GM19035 (cell line): ENCODE measurements at regions not wholly inside any gene's neighbourhood (a gene's known extent, or its start where the extent isn't known, plus 50 kb on each side); places are given as distances from the start of the nearest gene placed in this dataset.
"Not testable (repeated sequence)": the region's sequence is repeated elsewhere in the genome, so short reads cannot be mapped to it uniquely, and the experiment has no call there.

Experiments used
- ATAC-seq: cut with Tn5 transposase; IDR thresholded peaks from one replicate; pipeline ENCODE4 v1.9.1; 2021; ENCODE audit not compliant: unreplicated experiment

DNA sequence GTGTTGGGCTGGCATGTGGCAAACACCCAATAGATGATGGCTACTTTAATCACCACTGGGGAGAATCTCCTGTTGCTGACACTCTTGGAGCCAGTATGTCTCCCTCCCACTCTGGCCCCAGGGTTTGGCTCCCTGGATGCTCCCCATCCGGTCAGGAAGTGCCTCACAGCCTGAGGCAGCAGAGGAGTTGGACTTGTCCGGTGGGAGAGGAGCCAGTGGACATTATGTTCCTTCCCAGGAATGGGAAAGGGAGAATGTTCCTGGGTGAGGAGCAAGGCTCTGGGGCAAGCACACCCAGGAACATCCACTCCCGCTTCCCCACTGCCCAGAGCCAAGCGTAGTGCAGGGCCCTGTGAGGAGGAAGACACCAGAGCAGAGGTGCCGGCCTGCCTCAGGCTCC is 84.6 kb upstream of the NAV2 start:
- no peak for ATAC-seq

- no peak for ATAC-seq
These were observed 85.1 kb upstream of the NAV2 start for GRCh38 chr11:19627566-19627965.

DNA sequence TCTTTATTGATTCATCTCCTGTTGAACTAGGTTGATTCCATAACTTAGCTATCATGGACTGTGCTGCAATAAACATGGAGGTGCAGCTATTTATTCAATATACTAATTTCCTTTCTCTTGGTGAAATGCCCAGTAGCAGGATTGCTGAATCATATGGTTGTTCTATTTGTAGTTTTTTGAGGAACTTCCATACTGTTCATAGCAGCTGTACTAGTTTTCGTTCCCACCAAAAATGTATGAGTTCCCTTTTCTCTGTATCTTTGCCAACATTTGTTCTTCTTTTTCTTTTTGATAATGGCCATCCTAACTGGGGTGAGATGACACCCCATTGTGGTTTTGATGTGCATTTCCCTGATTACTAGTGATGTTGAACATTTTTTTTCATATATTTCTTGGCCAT is 87.2 kb upstream of the NAV2 start:
- no peak for ATAC-seq

GRCh38 chr11:19617696-19618523 is 94.7 kb upstream of the NAV2 start:
- ATAC-seq: no peak

DNA sequence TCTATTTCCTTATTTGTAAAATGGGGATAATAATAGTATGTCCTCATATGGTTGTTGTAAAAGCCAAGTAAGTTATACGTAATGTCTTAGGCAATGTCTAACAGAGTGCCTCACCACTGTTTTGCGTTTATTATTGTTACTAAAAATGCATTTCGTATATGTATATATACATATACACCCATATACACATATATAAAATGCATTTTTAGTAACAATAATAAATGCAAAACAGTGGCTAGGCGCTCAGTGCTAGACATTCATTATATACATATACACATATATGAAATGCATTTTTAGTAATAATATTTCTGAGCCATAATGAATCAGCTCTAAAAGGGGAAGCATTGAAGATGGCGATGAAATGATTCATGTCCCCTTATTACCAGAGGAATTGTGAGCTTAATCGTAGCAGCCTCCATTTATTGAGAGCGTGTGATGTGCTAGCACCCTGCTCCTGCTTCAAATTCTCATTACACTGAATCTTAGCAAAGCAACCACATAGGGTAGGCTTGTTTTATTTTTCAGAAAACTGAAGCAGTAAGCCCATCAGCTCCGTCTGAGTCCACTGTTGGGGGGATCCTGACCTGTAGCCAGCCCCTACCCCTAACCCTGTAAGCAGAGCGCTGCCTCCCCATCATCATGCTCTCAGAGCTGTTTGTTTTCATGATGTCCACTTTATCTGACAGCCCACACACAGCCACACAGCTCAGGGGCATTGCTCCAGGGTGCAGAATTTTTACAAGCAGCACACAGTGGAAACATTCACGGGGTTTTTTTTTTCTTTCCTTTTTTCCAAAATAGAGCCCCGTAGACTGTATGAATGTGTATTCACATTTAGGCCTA is 97.1 kb upstream of the NAV2 start:
- no peak for ATAC-seq

- ATAC-seq: no peak
These were observed 98.2 kb upstream of the NAV2 start for GRCh38 chr11:19614370-19614940.

DNA sequence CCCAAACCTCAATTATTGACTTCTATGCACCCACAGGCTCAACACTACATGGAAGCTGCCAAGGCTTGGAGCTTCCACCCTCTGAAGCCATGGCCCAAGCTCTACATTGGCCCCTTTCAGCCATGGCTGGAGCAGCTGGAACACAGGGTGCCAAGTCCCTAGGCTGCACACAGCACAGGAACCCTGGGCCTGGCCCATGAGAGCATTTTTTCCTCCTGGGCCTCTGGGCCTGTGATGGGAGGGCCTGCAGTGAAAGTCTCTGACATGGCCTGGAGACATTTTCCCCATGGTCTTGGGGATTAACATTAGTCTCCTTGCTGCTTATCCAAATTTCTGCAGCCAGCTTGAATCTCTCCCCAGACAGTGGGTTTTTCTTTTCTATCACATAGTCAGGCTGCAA is 100.6 kb upstream of the NAV2 start:
- not testable (repeated sequence) for ATAC-seq

DNA sequence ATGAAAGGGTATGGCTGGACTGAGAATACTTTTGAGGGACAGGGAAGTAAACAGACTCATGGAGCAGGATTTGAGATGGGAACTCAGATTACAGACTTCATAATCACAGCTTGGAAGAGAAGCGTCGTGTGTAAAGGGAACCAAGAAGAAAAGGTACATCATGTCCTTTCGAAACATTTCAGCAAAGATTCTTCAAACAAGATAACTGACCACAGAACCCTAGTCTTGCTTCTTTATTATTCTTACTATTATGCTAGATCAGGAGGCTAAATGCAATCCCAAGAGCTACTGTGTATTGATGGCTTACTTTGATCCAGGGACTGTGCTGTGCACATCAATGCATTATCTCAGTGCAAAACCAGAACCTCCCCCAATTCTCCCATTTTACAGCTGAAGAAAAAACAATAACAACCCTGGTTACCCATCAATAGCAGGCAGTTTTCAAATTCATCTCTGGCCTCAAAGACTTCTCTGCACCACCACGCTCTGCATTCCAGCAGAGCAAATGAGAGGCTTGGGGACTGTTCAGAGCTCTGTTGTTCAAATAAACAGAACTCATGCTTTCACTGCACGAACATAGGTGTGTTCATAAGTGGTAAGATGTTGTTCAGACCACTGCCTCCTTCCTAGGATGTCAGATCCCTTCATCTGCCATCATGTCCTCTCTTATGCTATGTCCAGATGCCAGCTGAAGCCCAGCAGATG is 104.8 kb upstream of the NAV2 start:
- ATAC-seq: no peak

- no peak for ATAC-seq
These were observed 105.6 kb upstream of the NAV2 start for GRCh38 chr11:19606856-19607655.

- ATAC-seq: no peak
These were observed 106.9 kb upstream of the NAV2 start for GRCh38 chr11:19605520-19606371.

- no peak for ATAC-seq
These were observed 107.8 kb upstream of the NAV2 start for GRCh38 chr11:19604679-19605375.

DNA sequence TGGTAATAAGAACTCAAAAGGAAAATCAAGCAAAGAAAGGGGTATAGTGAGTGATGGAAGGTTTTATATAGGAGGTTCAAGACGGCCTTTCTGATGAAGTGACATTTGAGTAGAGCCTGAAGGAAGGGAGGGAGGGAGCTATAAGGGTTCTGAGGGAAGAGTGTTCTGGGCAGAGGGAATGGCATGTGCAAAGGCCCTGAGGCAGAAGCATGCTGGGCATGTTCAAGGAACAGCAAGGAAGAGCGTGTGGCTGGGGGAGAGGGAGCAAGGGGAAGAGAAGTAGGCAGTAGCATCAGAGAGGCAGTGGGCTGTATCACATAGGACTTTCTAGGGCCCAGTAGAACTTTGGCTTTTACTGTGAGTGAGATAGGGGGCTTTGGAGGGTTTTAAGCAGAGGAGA is 108.9 kb upstream of the NAV2 start:
- no peak for ATAC-seq

DNA sequence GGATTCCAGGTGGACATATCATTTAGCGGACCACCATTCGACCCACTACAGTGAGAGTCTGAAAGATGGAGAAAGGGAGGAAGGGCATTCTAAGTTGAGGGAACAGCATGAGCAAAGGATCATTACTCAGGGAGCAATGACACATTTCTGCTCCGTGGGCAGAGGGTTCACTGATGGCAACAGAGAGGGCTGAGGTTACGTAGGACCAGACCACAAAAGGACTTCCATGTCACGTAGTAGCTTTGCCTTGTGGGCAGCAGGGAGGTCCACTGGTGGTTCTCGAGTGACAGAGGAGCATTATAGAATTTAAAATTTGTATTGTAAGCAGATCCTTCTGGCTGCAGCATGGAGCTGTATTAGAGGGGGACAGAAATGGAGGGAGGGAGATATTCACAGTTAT is 109.7 kb upstream of the NAV2 start:
- no peak for ATAC-seq

DNA sequence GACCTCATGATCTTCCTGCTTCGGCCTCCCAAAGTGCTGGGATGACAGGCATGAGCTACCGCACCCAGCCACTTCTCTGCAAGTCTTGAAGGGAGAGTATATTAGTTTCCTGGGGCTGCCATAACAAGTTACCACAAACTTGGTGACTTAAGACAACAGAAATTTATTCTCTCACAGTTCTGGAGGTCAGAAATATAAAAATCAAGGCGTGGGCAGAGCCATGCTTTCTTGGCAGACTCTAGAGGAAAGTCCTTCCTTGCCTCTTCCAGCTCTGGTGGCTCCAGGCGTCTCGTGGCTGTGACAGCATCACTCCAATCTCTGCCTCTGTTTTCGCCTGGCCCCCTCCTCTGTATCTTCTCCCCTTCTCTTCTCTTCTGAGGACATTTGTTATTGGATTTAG is 110.2 kb upstream of the NAV2 start:
- ATAC-seq: no peak

GRCh38 chr11:19601235-19601634 is 111.4 kb upstream of the NAV2 start:
- ATAC-seq: no peak

- ATAC-seq: no peak
These were observed 113.0 kb upstream of the NAV2 start for GRCh38 chr11:19599681-19600080.

GRCh38 chr11:19598876-19599486 is 113.7 kb upstream of the NAV2 start:
- ATAC-seq: no peak

DNA sequence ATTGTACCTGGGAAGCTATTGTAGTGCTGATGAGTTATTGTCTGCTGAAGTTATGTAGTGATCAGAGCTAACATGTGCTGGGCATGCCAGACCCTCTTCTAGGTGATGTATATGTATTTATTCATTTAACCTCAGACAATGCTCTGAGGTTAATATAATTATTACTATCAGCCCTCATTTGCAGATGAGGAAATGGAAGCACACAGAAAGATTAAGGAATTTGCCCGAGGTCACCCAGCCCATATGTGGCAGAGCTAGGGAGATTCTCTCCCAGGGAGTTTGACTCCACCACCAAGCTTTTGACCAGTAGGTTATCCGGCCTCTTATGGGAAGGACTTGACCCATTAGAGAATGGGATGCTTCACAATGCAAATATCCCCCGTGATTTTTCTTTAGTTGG is 114.2 kb upstream of the NAV2 start:
- ATAC-seq: no peak

DNA sequence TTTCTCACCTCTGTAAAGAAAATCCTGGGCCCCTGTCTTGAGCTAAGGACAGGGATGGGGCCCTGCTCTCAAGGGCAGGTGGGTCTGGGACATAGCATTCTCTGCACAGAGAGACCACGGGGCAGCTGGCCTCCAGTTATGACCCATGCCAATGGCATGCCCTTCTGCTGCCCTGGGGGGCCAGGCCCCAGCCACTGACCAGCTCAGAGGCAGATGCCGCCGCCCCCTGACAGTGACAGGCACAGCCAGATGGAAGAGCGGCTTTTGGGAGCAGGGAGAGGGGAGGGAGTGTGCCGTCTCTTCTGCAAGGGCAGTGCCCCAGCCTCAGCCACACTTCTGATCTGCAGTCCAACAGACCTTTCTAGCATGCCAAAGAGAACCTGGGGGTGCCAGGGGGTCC is 114.8 kb upstream of the NAV2 start:
- no peak for ATAC-seq
